ENCODE measurements at regions not wholly inside any gene's neighbourhood (a gene's known extent, or its start where the extent isn't known, plus 50 kb on each side); places are given as distances from the start of the nearest gene placed in this dataset.

DNA sequence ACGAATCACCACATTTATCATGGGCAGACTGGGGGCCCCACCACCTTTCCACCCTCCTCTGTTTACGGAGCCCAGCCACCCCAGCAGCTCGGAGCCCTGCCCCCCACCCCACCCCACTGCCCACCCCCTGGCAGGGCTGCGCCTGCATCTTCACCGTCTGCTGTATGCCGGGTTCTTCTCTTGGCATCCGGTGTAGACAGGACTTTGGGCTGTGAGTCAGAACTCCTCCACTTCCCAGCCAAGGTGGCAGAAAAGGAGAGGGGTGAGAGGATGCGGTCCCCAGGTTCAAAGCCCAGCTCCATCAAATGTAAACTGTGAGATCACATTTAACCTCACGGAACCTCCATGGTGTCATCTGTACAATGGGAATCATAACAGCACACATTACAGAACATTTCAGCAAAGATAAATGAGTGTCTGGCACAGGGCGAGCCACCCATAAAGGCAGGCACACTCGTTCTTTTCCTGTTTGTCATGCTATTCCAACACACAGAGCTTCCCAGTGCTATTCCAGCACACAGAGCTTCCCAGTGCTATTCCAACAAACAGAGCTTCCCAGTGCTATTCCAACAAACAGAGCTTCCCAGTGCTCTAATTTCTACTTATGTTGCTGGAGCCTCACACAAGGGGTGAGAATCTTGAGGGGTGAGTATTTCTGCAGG is 292.7 kb upstream of the RTL1 start:
- peaks cover 33% of the 10 kb centered on the region for H3K27me3 ChIP-seq (replicated peaks; ENCODE audit: control insufficient read depth, insufficient read depth, low read length)
- H3K9me3 ChIP-seq (ENCODE audit: control insufficient read depth, low read length), result no peaks in the 10 kb centered on the region
- H3K4me3 ChIP-seq (ENCODE audit: low read length), result no peak overlapping the region
- H3K36me3 ChIP-seq (ENCODE audit: control insufficient read depth, insufficient read depth, low read length, severe bottlenecking), result no peaks in the 10 kb centered on the region
- no peak for DNase-seq (ENCODE audit: low read depth)
- H3K9ac ChIP-seq (ENCODE audit: low read length), result no peak overlapping the region
- H3K4me1 ChIP-seq (ENCODE audit: control insufficient read depth, insufficient read depth, low read length), result no peaks in the 10 kb centered on the region

DNA sequence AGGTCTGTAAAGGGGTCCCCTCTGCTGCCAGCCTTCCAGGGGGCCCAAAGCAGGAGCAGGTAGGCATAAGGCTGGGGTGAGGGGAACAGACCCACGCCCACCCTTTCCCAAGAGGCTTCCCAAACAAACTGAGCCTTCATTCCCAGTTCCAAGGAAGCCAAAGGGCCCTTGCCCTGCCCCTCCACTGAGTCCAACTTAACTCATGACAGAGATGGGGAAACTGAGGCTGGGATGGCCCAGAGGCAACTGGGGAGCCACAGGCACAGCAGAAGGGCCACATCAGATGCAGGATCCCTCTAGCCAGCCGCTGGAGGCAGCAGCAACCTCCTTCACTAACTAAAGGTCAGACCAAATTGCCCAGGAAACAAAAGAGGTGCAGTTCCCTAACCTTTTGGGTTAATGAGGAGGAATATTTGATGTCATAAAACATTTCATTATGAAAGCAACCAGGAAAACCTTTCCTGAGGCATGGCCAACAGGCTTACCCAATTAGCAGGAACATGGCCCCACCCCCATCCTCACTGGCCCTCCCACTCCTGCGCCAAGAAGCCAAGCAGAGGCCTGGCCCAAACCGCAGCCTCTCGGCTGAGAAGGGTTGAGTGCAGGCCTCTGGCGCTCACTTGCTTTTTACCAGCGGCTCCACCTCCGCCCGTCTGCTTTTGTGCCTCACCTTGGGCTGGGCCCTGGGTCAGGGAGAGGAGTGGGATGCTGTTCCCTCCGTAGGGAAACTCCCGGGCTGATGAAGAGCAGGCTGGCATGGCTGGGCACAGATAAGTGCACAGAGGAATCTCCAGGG is 293.5 kb upstream of the RTL1 start:
- Histone ChIP-seq H3K4me1 (ENCODE audit: control insufficient read depth, insufficient read depth, low read length) (no peaks in the 10 kb centered on the region), H3K9me3 (ENCODE audit: control insufficient read depth, low read length) (no peaks in the 10 kb centered on the region), H3K4me3 (ENCODE audit: low read length) (no peak overlapping the region), H3K27me3 (replicated peaks; ENCODE audit: control insufficient read depth, insufficient read depth, low read length) (peaks cover 33% of the 10 kb centered on the region), H3K9ac (ENCODE audit: low read length) (no peak overlapping the region), H3K36me3 (ENCODE audit: control insufficient read depth, insufficient read depth, low read length, severe bottlenecking) (no peaks in the 10 kb centered on the region)
- DNase-seq (ENCODE audit: low read depth), result no peak

DNA sequence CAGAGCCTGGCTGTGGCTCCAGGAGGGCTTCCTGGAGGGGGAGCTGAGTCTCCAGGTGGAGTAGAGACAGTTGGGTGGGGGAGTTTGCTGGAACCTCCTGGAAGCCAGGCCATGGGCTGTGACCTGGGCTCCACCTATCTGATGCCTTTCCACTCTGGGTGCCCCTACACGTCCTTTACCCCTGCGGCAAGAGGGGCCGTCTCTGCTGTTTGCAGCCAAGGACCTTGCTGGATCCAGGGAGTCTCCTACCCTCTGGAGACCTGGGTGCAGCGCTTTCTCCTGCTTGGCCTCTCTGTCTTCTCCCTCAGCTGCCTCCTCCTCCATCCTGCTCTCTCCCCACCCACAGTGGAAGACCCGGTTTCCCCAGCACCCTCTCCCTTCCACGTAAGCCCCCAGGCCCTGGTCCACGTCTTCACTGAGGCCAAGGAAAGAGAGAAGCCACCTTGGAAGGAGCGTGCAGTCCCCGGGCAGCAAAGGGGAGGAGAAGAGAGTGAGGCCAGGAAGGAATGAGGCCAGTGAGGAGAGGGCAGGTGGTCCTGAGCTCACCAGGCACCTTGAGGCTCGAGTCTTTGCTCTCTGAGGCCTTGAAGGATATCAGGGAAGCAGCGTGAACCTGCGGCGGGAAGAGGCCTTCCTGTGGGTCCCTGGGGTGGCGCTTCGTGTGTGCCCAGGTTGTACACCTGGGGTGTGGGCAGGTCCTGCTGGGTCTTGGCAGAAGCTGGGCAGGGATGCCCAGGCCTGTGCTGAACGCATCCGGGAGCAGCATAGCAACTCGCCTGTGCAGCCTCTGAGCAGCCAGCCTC is 294.3 kb upstream of the RTL1 start:
- Histone ChIP-seq H3K27me3 (replicated peaks; ENCODE audit: control insufficient read depth, insufficient read depth, low read length) (peaks cover 33% of the 10 kb centered on the region), H3K4me3 (ENCODE audit: low read length) (no peak overlapping the region), H3K36me3 (ENCODE audit: control insufficient read depth, insufficient read depth, low read length, severe bottlenecking) (no peaks in the 10 kb centered on the region), H3K9ac (ENCODE audit: low read length) (no peak overlapping the region), H3K9me3 (ENCODE audit: control insufficient read depth, low read length) (no peaks in the 10 kb centered on the region), H3K4me1 (ENCODE audit: control insufficient read depth, insufficient read depth, low read length) (no peaks in the 10 kb centered on the region)
- no peak for DNase-seq (ENCODE audit: low read depth)

- no peak overlapping the region for H3K4me3 ChIP-seq (ENCODE audit: low read length)
- H3K36me3 ChIP-seq (ENCODE audit: control insufficient read depth, insufficient read depth, low read length, severe bottlenecking), result no peaks in the 10 kb centered on the region
- no peaks in the 10 kb centered on the region for H3K4me1 ChIP-seq (ENCODE audit: control insufficient read depth, insufficient read depth, low read length)
- peaks cover 4% of the 10 kb centered on the region for H3K9me3 ChIP-seq (ENCODE audit: control insufficient read depth, low read length)
- H3K27me3 ChIP-seq (replicated peaks; ENCODE audit: control insufficient read depth, insufficient read depth, low read length), result peaks cover 27% of the 10 kb centered on the region
- H3K9ac ChIP-seq (ENCODE audit: low read length), result no peak overlapping the region
- DNase-seq (ENCODE audit: low read depth), result no peak
These were observed 295.0 kb upstream of the RTL1 start for GRCh38 chr14:101198398-101199027.

DNA sequence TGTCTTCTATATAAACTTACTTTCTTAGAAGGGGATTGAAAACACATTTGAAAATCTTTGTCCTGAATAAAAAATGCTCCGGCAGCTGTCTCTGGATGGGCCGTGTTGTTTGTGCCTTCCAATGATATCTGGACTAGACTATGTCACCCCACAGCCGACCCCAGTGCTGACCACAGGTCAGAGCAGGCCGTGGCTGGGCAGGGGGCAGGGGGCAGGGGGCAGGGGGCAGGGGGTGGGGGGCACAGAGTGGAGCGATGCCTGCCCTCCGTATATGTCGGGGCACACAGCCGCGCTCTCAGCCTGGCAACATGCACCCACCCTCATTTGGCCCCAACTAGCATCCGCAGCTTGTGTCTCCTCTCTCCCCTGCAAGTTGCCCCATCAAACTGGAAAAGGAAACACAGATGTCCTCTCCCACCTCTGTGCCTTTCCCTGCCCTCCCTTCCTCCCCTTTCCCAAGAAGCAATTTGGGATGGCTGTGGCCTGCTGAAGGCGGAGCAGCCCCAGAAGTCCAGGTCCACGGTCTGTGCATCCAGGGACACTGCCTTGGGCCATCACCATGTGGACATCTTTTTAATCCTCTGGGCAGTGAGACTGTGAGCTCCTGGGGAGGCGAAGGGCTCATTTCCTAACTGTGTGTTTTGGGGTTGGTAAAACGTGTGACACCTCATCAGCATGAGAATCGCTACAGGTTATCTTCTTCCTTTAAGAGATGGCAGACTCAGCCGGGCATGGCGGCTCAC is 295.7 kb upstream of the RTL1 start:
- DNase-seq (ENCODE audit: low read depth), result no peak
- H3K4me1 ChIP-seq (ENCODE audit: control insufficient read depth, insufficient read depth, low read length), result no peaks in the 10 kb centered on the region
- H3K27me3 ChIP-seq (replicated peaks; ENCODE audit: control insufficient read depth, insufficient read depth, low read length), result peaks cover 22% of the 10 kb centered on the region
- H3K4me3 ChIP-seq (ENCODE audit: low read length), result no peak overlapping the region
- peaks cover 11% of the 10 kb centered on the region for H3K9me3 ChIP-seq (ENCODE audit: control insufficient read depth, low read length)
- H3K9ac ChIP-seq (ENCODE audit: low read length), result no peak overlapping the region
- H3K36me3 ChIP-seq (ENCODE audit: control insufficient read depth, insufficient read depth, low read length, severe bottlenecking), result no peaks in the 10 kb centered on the region

- no peak overlapping the region for H3K9ac ChIP-seq (ENCODE audit: low read length)
- DNase-seq (ENCODE audit: low read depth), result no peak
- no peaks in the 10 kb centered on the region for H3K4me1 ChIP-seq (ENCODE audit: control insufficient read depth, insufficient read depth, low read length)
- H3K27me3 ChIP-seq (replicated peaks; ENCODE audit: control insufficient read depth, insufficient read depth, low read length), result peaks cover 17% of the 10 kb centered on the region
- H3K4me3 ChIP-seq (ENCODE audit: low read length), result no peak overlapping the region
- H3K36me3 ChIP-seq (ENCODE audit: control insufficient read depth, insufficient read depth, low read length, severe bottlenecking), result no peaks in the 10 kb centered on the region
- H3K9me3 ChIP-seq (ENCODE audit: control insufficient read depth, low read length), result peaks cover 14% of the 10 kb centered on the region
These were observed 296.6 kb upstream of the RTL1 start for GRCh38 chr14:101200008-101200649.

GRCh38 chr14:101200650-101201516 is 297.4 kb upstream of the RTL1 start:
- H3K27me3 ChIP-seq (replicated peaks; ENCODE audit: control insufficient read depth, insufficient read depth, low read length), result peaks cover 12% of the 10 kb centered on the region
- peaks cover 17% of the 10 kb centered on the region for H3K9me3 ChIP-seq (ENCODE audit: control insufficient read depth, low read length)
- no peak overlapping the region for H3K9ac ChIP-seq (ENCODE audit: low read length)
- H3K4me1 ChIP-seq (ENCODE audit: control insufficient read depth, insufficient read depth, low read length), result no peaks in the 10 kb centered on the region
- DNase-seq (ENCODE audit: low read depth), result no peak
- H3K36me3 ChIP-seq (ENCODE audit: control insufficient read depth, insufficient read depth, low read length, severe bottlenecking), result no peaks in the 10 kb centered on the region
- no peak overlapping the region for H3K4me3 ChIP-seq (ENCODE audit: low read length)

DNA sequence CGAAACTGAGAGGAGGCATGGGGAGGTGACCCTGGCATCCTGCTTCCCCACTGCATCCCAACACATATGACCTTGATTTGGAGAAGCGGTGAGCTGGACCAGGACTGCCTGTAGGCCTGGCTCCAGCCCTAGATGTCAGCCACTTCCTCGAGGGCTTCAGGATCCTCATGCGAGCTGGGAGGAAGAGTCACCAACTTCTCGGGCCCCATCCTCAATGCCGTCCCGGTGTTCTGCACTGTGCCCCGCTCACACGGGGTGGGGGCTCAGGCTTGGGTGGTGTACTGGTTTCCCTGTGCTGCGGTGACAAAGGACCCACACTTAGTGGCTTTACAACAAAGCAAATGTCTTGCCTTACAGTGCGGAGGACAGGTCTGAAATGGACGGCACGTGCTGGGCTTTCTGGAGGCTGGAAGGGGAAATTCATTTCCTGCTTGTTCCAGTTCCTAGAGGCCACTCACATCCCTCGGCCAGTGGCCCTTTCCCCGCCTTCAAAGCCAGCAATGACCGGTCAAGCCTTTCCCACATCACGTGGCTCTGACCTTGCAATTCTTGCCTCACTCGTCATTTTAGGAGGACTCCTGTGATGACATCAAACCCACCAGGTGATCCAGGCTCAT is 298.1 kb upstream of the RTL1 start:
- DNase-seq (ENCODE audit: low read depth), result no peak
- H3K4me3 ChIP-seq (ENCODE audit: low read length), result no peak overlapping the region

GRCh38 chr14:101202627-101203404 is 299.3 kb upstream of the RTL1 start:
- peaks cover 33% of the 10 kb centered on the region for H3K9me3 ChIP-seq (ENCODE audit: control insufficient read depth, low read length)
- H3K9ac ChIP-seq (ENCODE audit: low read length), result no peak overlapping the region
- H3K4me1 ChIP-seq (ENCODE audit: control insufficient read depth, insufficient read depth, low read length), result no peaks in the 10 kb centered on the region
- peaks cover 3% of the 10 kb centered on the region for H3K27me3 ChIP-seq (replicated peaks; ENCODE audit: control insufficient read depth, insufficient read depth, low read length)
- H3K36me3 ChIP-seq (ENCODE audit: control insufficient read depth, insufficient read depth, low read length, severe bottlenecking), result no peaks in the 10 kb centered on the region
- no peak overlapping the region for H3K4me3 ChIP-seq (ENCODE audit: low read length)
- DNase-seq (ENCODE audit: low read depth), result no peak

More for the DNA sequence above, 298.1 kb upstream of the RTL1 start:
- no peaks in the 10 kb centered on the region for H3K36me3 ChIP-seq (ENCODE audit: control insufficient read depth, insufficient read depth, low read length, severe bottlenecking)
- peaks cover 23% of the 10 kb centered on the region for H3K9me3 ChIP-seq (ENCODE audit: control insufficient read depth, low read length)
- no peaks in the 10 kb centered on the region for H3K4me1 ChIP-seq (ENCODE audit: control insufficient read depth, insufficient read depth, low read length)
- peaks cover 7% of the 10 kb centered on the region for H3K27me3 ChIP-seq (replicated peaks; ENCODE audit: control insufficient read depth, insufficient read depth, low read length)
- H3K9ac ChIP-seq (ENCODE audit: low read length), result no peak overlapping the region

All from adipocyte (in vitro differentiated cells).